ENCODE measurements at regions not wholly inside any gene's neighbourhood (a gene's known extent, or its start where the extent isn't known, plus 50 kb on each side); places are given as distances from the start of the nearest gene placed in this dataset.

DNA sequence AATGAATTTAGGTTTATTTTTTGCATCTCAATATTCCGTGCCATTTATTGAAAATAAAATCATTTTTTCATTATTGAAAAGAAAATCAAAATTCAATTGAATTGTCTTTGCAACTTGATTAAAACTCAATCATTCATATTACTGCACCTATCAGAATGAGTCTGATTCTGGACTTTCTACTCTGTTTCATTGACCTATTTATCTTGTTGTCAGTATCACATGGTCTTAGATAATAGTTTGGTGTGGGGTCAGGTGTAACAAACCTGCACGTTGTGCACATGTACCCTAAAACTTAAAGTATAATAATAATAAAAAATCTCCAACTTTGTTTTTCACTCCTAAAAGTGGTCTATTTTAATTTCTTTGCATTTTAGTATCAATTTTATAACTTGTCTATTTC lies 422.9 kb downstream of the RAD51AP2 start:
- H3F3A ChIP-seq (ENCODE audit: insufficient read depth, low read length), result no peaks in the 10 kb centered on the region
- H3K9me2 ChIP-seq (replicated peaks; ENCODE audit: insufficient read depth, low read length), result no peaks in the 10 kb centered on the region; the same call in 1 of the 2 replicates
- H3K79me2 ChIP-seq (ENCODE audit: low read length), result no peaks in the 10 kb centered on the region
- H3K4me3 ChIP-seq (ENCODE audit: low read length), result no peak overlapping the region
- no peak overlapping the region for H3K9ac ChIP-seq (ENCODE audit: low read length)
- no peaks in the 10 kb centered on the region for H3K4me1 ChIP-seq (ENCODE audit: low read length)
- no peaks in the 10 kb centered on the region for H3K36me3 ChIP-seq (replicated peaks; ENCODE audit: insufficient read depth, low read length)
- no peaks in the 10 kb centered on the region for H4K20me1 ChIP-seq (ENCODE audit: insufficient read depth, low read length)
- no peak overlapping the region for H3K27ac ChIP-seq (ENCODE audit: low read length)
- no peak for DNase-seq
- H2AFZ ChIP-seq (ENCODE audit: low read length), result no peak overlapping the region
- no peak overlapping the region for H3K4me2 ChIP-seq (ENCODE audit: low read depth, low read length)
- no peaks in the 10 kb centered on the region for H3K27me3 ChIP-seq (replicated peaks; ENCODE audit: insufficient read depth, low read length)
- H3K9me3 ChIP-seq (replicated peaks; ENCODE audit: insufficient read depth, low read length), result no peaks in the 10 kb centered on the region
- TF ChIP-seq, protein P1, sequence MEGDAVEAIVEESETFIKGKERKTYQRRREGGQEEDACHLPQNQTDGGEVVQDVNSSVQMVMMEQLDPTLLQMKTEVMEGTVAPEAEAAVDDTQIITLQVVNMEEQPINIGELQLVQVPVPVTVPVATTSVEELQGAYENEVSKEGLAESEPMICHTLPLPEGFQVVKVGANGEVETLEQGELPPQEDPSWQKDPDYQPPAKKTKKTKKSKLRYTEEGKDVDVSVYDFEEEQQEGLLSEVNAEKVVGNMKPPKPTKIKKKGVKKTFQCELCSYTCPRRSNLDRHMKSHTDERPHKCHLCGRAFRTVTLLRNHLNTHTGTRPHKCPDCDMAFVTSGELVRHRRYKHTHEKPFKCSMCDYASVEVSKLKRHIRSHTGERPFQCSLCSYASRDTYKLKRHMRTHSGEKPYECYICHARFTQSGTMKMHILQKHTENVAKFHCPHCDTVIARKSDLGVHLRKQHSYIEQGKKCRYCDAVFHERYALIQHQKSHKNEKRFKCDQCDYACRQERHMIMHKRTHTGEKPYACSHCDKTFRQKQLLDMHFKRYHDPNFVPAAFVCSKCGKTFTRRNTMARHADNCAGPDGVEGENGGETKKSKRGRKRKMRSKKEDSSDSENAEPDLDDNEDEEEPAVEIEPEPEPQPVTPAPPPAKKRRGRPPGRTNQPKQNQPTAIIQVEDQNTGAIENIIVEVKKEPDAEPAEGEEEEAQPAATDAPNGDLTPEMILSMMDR (IDR thresholded peaks at IDR 0.05; ENCODE audit: low read length), result no peak
- no peak for TF ChIP-seq EZH2 (optimal IDR thresholded peaks at IDR 0.05; ENCODE audit: low read depth, low read length)
- TF ChIP-seq EZH2phosphoT487 (IDR thresholded peaks at IDR 0.05; ENCODE audit: low read length), result no peak

DNA sequence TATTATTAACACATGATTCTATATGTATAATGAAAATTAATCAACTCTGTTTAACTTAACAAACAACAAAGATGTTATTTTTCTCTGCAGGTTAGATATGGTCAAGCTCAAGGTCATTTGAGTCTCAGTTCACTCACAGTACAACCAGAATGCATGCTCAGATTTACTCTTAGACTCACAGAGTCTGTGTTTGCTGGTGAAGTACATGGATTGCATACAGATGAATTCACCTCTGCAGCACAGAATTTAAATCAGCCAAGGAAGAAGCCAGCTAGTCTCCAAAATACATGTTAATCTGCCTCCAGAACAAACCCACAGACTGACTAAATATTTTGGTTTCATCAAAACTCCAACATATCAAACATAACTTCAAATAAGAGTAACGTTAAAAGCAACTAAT lies 424.5 kb downstream of the RAD51AP2 start:
- Histone ChIP-seq H3K4me2 (ENCODE audit: low read depth, low read length) (no peak overlapping the region), H3K27ac (ENCODE audit: low read length) (no peak overlapping the region), H3K79me2 (ENCODE audit: low read length) (no peaks in the 10 kb centered on the region)

DNA sequence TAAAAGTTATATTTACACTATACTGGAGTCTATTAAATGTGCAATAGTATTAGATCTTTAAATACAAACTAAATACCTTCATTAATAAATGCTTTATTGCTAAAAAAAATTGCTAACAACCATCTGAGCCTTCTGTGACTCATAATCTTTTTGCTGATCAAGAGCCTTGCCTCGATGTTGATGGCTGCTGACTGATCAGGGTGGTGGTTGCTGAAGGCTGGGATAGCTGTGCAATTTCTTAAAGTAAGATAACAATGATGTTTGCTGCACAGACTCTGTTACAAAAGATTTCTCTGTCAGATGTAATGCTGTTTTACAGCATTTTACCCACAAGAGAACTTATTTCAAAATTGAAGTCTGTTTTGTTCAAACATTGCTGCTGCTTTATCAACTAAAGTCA lies 421.4 kb upstream of the CYRIA start:
- H3F3A ChIP-seq (ENCODE audit: insufficient read depth, low read length), result no peaks in the 10 kb centered on the region
- H3K9me3 ChIP-seq (replicated peaks; ENCODE audit: insufficient read depth, low read length), result no peaks in the 10 kb centered on the region
- H3K36me3 ChIP-seq (replicated peaks; ENCODE audit: insufficient read depth, low read length), result no peaks in the 10 kb centered on the region
- DNase-seq, result no peak
- TF ChIP-seq EZH2phosphoT487 (IDR thresholded peaks at IDR 0.05; ENCODE audit: low read length) (no peak), EZH2 (optimal IDR thresholded peaks at IDR 0.05; ENCODE audit: low read depth, low read length) (no peak)
- TF ChIP-seq, protein P1 (IDR thresholded peaks at IDR 0.05; ENCODE audit: low read length), result no peak
- H4K20me1 ChIP-seq (ENCODE audit: insufficient read depth, low read length), result no peaks in the 10 kb centered on the region
- H3K9ac ChIP-seq (ENCODE audit: low read length), result no peak overlapping the region
- no peaks in the 10 kb centered on the region for H3K27me3 ChIP-seq (replicated peaks; ENCODE audit: insufficient read depth, low read length)
- H3K4me3 ChIP-seq (ENCODE audit: low read length), result no peak overlapping the region
- no peak overlapping the region for H3K27ac ChIP-seq (ENCODE audit: low read length)
- no peaks in the 10 kb centered on the region for H3K9me2 ChIP-seq (replicated peaks; ENCODE audit: insufficient read depth, low read length)
- H3K4me2 ChIP-seq (ENCODE audit: low read depth, low read length), result no peak overlapping the region
- no peak overlapping the region for H2AFZ ChIP-seq (ENCODE audit: low read length)
- H3K4me1 ChIP-seq (ENCODE audit: low read length), result no peaks in the 10 kb centered on the region
- no peaks in the 10 kb centered on the region for H3K79me2 ChIP-seq (ENCODE audit: low read length)

More for the DNA sequence above, 424.5 kb downstream of the RAD51AP2 start:
- H3K9me3 ChIP-seq (replicated peaks; ENCODE audit: insufficient read depth, low read length), result no peaks in the 10 kb centered on the region
- no peak for DNase-seq
- no peaks in the 10 kb centered on the region for H3K36me3 ChIP-seq (replicated peaks; ENCODE audit: insufficient read depth, low read length)
- no peaks in the 10 kb centered on the region; the same call in 1 of the 2 replicates for H3K9me2 ChIP-seq (replicated peaks; ENCODE audit: insufficient read depth, low read length)
- no peaks in the 10 kb centered on the region for H3K27me3 ChIP-seq (replicated peaks; ENCODE audit: insufficient read depth, low read length)
- TF ChIP-seq EZH2 (optimal IDR thresholded peaks at IDR 0.05; ENCODE audit: low read depth, low read length) (no peak), EZH2phosphoT487 (IDR thresholded peaks at IDR 0.05; ENCODE audit: low read length) (no peak)
- TF ChIP-seq, protein P1 (IDR thresholded peaks at IDR 0.05; ENCODE audit: low read length), result no peak
- no peaks in the 10 kb centered on the region for H3F3A ChIP-seq (ENCODE audit: insufficient read depth, low read length)
- no peaks in the 10 kb centered on the region for H4K20me1 ChIP-seq (ENCODE audit: insufficient read depth, low read length)
- H3K4me3 ChIP-seq (ENCODE audit: low read length), result no peak overlapping the region
- H3K9ac ChIP-seq (ENCODE audit: low read length), result no peak overlapping the region
- no peak overlapping the region for H2AFZ ChIP-seq (ENCODE audit: low read length)
- H3K4me1 ChIP-seq (ENCODE audit: low read length), result no peaks in the 10 kb centered on the region
